ENCODE measurements at regions not wholly inside any gene's neighbourhood (a gene's known extent, or its start where the extent isn't known, plus 50 kb on each side); places are given as distances from the start of the nearest gene placed in this dataset.

- no peak for TF ChIP-seq ZNF274 (IDR thresholded peaks at IDR 0.05; ENCODE audit: low read depth, low read length)
- no peak for TF ChIP-seq YY1 (IDR thresholded peaks at IDR 0.05; ENCODE audit: insufficient read depth, insufficient read length)
Measured at GRCh38 chr4:31106419-31106818, 386.2 kb downstream of the PCDH7 start.

Data from NT2/D1 (cell line).